Sigmoid colon (tissue), 6 donors: ENCODE measurements at regions not wholly inside any gene's neighbourhood (a gene's known extent, or its start where the extent isn't known, plus 50 kb on each side); places are given as distances from the start of the nearest gene placed in this dataset.
"Not testable (repeated sequence)": the region's sequence is repeated elsewhere in the genome, so short reads cannot be mapped to it uniquely, and the experiment has no call there.

Experiments used
- DNase-seq: peaks from one replicate; pipeline ENCODE4 v3.0.0-alpha.2; 2019
- H3K27ac ChIP-seq, 4 donors: fragments of 200-600 bp; sonication (generic); one replicate each; pipeline ENCODE4 v1.5.1; 2016 to 2019; ENCODE audit warnings: mild to moderate bottlenecking in 1 of 4
- H3K27me3 ChIP-seq, 3 donors: fragments of 200-600 bp; sonication (generic); one replicate each; pipeline ENCODE4 v1.5.1; 2019; ENCODE audit warnings: mild to moderate bottlenecking in 1 of 3
- H3K36me3 ChIP-seq, 4 donors: fragments of 200-600 bp; sonication (generic); one replicate each; pipeline ENCODE4 v1.5.1; 2016 to 2019
- H3K4me1 ChIP-seq, 4 donors: fragments of 200-600 bp; sonication (generic); one replicate each; pipeline ENCODE4 v1.5.1; 2017 to 2019
- H3K4me3 ChIP-seq, 4 donors: fragments of 200-600 bp; sonication (generic); one replicate each; pipeline ENCODE4 v1.5.1; 2017 to 2019; ENCODE audit warnings: mild to moderate bottlenecking in 2 of 4, moderate library complexity in 1 of 4
- H3K9me3 ChIP-seq, 4 donors: fragments of 200-600 bp in 3 of 4; sonication (generic) in 3 of 4; one replicate each; pipeline versions ENCODE4 v1.5.1 to v1.6.1; 2013 to 2019
- EP300 ChIP-seq, 4 donors: sonication (generic); formaldehyde crosslinking; IDR thresholded peaks; one replicate each; pipeline ENCODE4 v1.6.1; 2017; ENCODE audit warnings: antibody characterized with exemption in 4 of 4
- POLR2A ChIP-seq, 2 donors: fragments of 450-650 bp; IDR thresholded peaks; one replicate each; pipeline ENCODE4 v1.6.1; 2016; ENCODE audit warnings: antibody characterized with exemption in 2 of 2, mild to moderate bottlenecking in 2 of 2, moderate library complexity in 2 of 2
- POLR2AphosphoS5 ChIP-seq, 4 donors: sonication (generic); formaldehyde crosslinking; IDR thresholded peaks; one replicate each; pipeline ENCODE4 v1.6.1; 2017; ENCODE audit warnings: antibody characterized with exemption in 4 of 4
- WGBS, 2 donors: extraction: QIAGEN DNeasy Blood & Tissue Kit; methylation state at CpG; one replicate each; pipeline ENCODE4 v1.1.7; 2013; 5-methylcytosine and 5-hydroxymethylcytosine counted together
- intact Hi-C: fragments of 100-400 bp; cut with DNase I; formaldehyde crosslinking; loops from one replicate; pipeline ENCODE4 v1.15.1; 2023
- TF ChIP-seq, protein P1 (sequence below), 4 experiments: fragments of 450-650 bp in 3 of 4; fragments of 200-600 bp in 1 of 4; IDR thresholded peaks; one replicate each; pipeline ENCODE4 v1.5.1; 2016 to 2019; ENCODE audit warnings: antibody characterized with exemption in 4 of 4, mild to moderate bottlenecking in 3 of 4, moderate library complexity in 2 of 4
- donor health status: healthy with polysubstance abuse.
- donor health status: healthy.

- WGBS, 2 donors = 87% methylated on average over 5 of the region's 5 CpGs
- H3K9me3 ChIP-seq = no peaks in the 10 kb centered on the region
- TF ChIP-seq POLR2AphosphoS5 (IDR thresholded peaks at IDR 0.05) (no peak), EP300 (IDR thresholded peaks at IDR 0.05) (no peak)
- TF ChIP-seq, protein P1, sequence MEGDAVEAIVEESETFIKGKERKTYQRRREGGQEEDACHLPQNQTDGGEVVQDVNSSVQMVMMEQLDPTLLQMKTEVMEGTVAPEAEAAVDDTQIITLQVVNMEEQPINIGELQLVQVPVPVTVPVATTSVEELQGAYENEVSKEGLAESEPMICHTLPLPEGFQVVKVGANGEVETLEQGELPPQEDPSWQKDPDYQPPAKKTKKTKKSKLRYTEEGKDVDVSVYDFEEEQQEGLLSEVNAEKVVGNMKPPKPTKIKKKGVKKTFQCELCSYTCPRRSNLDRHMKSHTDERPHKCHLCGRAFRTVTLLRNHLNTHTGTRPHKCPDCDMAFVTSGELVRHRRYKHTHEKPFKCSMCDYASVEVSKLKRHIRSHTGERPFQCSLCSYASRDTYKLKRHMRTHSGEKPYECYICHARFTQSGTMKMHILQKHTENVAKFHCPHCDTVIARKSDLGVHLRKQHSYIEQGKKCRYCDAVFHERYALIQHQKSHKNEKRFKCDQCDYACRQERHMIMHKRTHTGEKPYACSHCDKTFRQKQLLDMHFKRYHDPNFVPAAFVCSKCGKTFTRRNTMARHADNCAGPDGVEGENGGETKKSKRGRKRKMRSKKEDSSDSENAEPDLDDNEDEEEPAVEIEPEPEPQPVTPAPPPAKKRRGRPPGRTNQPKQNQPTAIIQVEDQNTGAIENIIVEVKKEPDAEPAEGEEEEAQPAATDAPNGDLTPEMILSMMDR (IDR thresholded peaks at IDR 0.05) = no peak
- H3K4me3 ChIP-seq = no peak overlapping the region
- H3K36me3 ChIP-seq = no peaks in the 10 kb centered on the region
- no peak for DNase-seq
- intact Hi-C loops = no loop called here
- no peaks in the 10 kb centered on the region for H3K4me1 ChIP-seq
- no peak overlapping the region for H3K27ac ChIP-seq
- H3K27me3 ChIP-seq = no peaks in the 10 kb centered on the region
Observed at GRCh38 chr12:34119366-34119765, 97.1 kb downstream of the ALG10 start.

DNA sequence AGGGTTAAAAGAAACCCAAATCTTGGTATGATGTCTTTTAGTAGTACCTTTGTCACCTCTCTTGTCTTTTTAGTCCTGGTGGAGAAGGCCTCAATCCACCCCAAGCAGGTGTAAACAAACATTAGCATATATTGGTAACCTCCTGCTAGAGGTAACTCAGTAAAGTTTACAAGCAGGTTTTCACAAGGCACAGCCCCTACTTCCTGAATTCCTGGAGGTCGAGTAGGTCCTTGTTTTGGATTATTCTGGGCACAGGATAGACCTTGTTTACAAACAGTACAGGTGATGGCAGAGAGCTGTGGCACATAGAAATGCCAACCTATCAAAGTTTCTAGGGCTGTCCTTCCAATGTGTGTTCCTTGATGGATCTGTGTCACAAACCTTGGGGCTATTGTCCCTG lies 99.1 kb downstream of the ALG10 start:
- intact Hi-C loops = no loop called here
- peaks cover 0 to under 1% (median 0%) of the 10 kb centered on the region in 3 donors for H3K27me3 ChIP-seq
- no peak for DNase-seq
- WGBS, 2 donors = 2 to 25% methylated on average over 1 of the region's 1 CpG
- H3K27ac ChIP-seq = no peak overlapping the region
- H3K4me3 ChIP-seq = no peak overlapping the region
- TF ChIP-seq, protein P1 (IDR thresholded peaks at IDR 0.05) = no peak
- TF ChIP-seq POLR2AphosphoS5 (IDR thresholded peaks at IDR 0.05) (no peak), EP300 (IDR thresholded peaks at IDR 0.05) (no peak), POLR2A (IDR thresholded peaks at IDR 0.05) (no peak)
- H3K4me1 ChIP-seq = no peaks in the 10 kb centered on the region
- no peaks in the 10 kb centered on the region for H3K36me3 ChIP-seq
- H3K9me3 ChIP-seq = no peaks in the 10 kb centered on the region

GRCh38 chr12:34123092-34123491 lies 100.8 kb downstream of the ALG10 start:
- H3K36me3 ChIP-seq, intact Hi-C loops, DNase-seq, H3K27ac ChIP-seq, H3K27me3 ChIP-seq, H3K4me3 ChIP-seq, H3K9me3 ChIP-seq, H3K4me1 ChIP-seq: not testable (repeated sequence)
- TF ChIP-seq, protein P1 (IDR thresholded peaks at IDR 0.05) = peak; percentile 38 to 86 (median 62)
- WGBS, 2 donors = 4 to 15% methylated on average over 6 of the region's 6 CpGs

GRCh38 chr12:34124608-34125007 lies 102.3 kb downstream of the ALG10 start:
- DNase-seq = no peak
- H3K4me3 ChIP-seq = no peak overlapping the region
- TF ChIP-seq, protein P1 (IDR thresholded peaks at IDR 0.05) = no peak
- TF ChIP-seq POLR2A (IDR thresholded peaks at IDR 0.05) (no peak), POLR2AphosphoS5 (IDR thresholded peaks at IDR 0.05) (no peak), EP300 (IDR thresholded peaks at IDR 0.05) (no peak)
- H3K27me3 ChIP-seq = peaks cover 0 to 5% (median 0%) of the 10 kb centered on the region in 3 donors
- no peak overlapping the region for H3K27ac ChIP-seq
- intact Hi-C loops = no loop called here
- H3K9me3 ChIP-seq = no peaks in the 10 kb centered on the region
- H3K36me3 ChIP-seq = no peaks in the 10 kb centered on the region
- 82 to 89% methylated on average over 8 of the region's 8 CpGs for WGBS, 2 donors
- no peaks in the 10 kb centered on the region for H3K4me1 ChIP-seq

DNA sequence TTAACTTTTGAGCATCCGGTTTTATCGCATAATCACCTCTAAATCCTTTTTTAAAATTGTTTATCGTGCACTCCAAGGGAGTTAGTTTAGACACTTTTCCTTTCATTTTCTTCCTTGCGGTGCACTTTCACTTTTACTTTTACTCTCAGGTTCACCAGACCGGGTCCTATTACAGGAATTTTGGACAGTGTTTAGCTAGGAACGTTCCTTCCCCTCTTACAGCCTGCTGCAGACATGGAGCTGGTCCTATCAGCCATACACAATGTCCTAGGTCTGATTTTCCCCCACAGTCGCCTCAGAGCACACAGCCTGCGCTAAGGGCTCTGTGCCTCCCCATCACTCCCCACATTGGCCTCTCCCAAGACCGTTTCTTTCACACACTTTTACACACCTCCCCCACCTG lies 103.9 kb downstream of the ALG10 start:
- H3K4me3 ChIP-seq = no peak overlapping the region
- intact Hi-C loops = no loop called here
- 58 to 69% methylated on average over 9 of the region's 9 CpGs for WGBS, 2 donors

More for the DNA sequence above, 103.9 kb downstream of the ALG10 start:
- Histone ChIP-seq H3K36me3 (no peaks in the 10 kb centered on the region), H3K27ac (no peak overlapping the region), H3K4me1 (no peaks in the 10 kb centered on the region), H3K9me3 (no peaks in the 10 kb centered on the region), H3K27me3 (peaks cover 0 to 5% (median 0%) of the 10 kb centered on the region in 3 donors)
- DNase-seq = no peak
- no peak for TF ChIP-seq POLR2A (IDR thresholded peaks at IDR 0.05)
- no peak for TF ChIP-seq EP300 (IDR thresholded peaks at IDR 0.05)
- TF ChIP-seq, protein P1 (IDR thresholded peaks at IDR 0.05) = no peak
- no peak for TF ChIP-seq POLR2AphosphoS5 (IDR thresholded peaks at IDR 0.05)
